Choroid plexus epithelial cell (primary cell): ENCODE measurements at regions not wholly inside any gene's neighbourhood (a gene's known extent, or its start where the extent isn't known, plus 50 kb on each side); places are given as distances from the start of the nearest gene placed in this dataset.

Experiments
- DNase-seq: peaks from one replicate; pipeline ENCODE4 v3.0.0-alpha.2; 2010; ENCODE audit warnings: low read depth
- H3K4me3 ChIP-seq: 2 replicates; pipeline ENCODE4 v1.5.1; 2011; ENCODE audit warnings: low read depth, mild to moderate bottlenecking, control low read depth, low read length, moderate library complexity
- TF ChIP-seq, protein P1 (sequence below): conservative IDR thresholded peaks from 2 replicates; pipeline ENCODE4 v1.5.1; 2011; ENCODE audit warnings: low read depth, mild to moderate bottlenecking, control low read depth, inconsistent platforms, low read length, moderate library complexity

DNA sequence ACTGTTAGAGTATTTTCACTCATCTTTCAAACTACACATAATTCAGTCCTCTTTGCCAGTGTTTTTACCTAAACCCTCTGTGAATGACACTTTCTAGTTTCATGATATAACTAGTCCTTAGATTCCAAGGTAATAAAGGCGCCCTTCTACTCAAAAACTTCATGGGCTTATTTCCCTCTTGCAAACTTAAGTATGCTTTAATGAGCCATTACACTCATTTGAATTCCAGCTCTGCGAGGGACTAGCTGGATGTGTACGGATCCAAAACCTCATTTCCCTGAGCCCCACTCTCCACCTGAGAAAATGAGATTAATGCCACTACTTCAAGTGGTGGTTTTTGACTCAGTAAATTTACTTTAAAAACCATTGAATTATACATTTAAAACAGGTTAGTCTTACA lies 141.1 kb downstream of the NDUFA12 start:
- TF ChIP-seq, protein P1, sequence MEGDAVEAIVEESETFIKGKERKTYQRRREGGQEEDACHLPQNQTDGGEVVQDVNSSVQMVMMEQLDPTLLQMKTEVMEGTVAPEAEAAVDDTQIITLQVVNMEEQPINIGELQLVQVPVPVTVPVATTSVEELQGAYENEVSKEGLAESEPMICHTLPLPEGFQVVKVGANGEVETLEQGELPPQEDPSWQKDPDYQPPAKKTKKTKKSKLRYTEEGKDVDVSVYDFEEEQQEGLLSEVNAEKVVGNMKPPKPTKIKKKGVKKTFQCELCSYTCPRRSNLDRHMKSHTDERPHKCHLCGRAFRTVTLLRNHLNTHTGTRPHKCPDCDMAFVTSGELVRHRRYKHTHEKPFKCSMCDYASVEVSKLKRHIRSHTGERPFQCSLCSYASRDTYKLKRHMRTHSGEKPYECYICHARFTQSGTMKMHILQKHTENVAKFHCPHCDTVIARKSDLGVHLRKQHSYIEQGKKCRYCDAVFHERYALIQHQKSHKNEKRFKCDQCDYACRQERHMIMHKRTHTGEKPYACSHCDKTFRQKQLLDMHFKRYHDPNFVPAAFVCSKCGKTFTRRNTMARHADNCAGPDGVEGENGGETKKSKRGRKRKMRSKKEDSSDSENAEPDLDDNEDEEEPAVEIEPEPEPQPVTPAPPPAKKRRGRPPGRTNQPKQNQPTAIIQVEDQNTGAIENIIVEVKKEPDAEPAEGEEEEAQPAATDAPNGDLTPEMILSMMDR = no peak
- no peak for DNase-seq
- no peak overlapping the region for H3K4me3 ChIP-seq

DNA sequence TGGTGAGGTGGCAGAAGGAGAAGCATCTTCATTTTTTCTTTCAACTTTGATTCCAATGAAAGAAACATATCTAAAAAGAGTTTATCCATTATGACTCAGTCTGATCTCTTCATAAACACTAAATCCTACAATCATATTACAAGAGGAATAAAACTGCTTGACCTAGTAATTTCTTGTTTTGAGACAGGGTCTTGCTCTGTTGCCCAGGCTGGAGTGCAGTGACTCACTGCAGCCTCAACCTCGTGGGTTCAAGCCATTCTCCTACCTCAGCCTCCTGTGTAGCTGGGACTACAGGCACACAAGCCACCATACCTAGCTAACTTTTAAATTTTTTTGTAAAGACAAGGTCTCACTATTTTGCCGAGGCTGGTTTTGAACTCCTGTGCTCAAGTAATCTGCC lies 147.2 kb downstream of the NDUFA12 start:
- no peak for DNase-seq
- no peak overlapping the region for H3K4me3 ChIP-seq
- TF ChIP-seq, protein P1 = no peak

DNA sequence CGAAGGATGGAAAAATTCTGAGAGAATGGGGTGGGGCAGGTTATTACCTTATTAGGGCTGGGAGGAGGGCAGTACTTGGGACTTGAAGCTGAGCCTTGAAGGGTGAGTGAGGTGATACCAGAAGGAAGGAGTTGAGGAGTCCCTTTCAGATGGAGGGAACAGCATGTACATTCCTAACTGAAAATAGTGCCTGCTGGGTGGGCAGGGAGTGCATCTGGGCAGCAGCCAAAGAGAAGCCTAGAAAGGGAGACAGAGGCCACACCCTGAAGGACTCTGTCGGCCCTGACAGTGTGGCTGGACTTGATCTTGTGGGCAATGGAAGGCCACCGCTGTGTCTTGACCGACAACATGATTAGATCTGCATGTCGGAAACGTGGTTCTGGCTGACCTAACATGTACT lies 147.6 kb downstream of the NDUFA12 start:
- DNase-seq = no peak
- H3K4me3 ChIP-seq = no peak overlapping the region
- TF ChIP-seq, protein P1 = no peak

DNA sequence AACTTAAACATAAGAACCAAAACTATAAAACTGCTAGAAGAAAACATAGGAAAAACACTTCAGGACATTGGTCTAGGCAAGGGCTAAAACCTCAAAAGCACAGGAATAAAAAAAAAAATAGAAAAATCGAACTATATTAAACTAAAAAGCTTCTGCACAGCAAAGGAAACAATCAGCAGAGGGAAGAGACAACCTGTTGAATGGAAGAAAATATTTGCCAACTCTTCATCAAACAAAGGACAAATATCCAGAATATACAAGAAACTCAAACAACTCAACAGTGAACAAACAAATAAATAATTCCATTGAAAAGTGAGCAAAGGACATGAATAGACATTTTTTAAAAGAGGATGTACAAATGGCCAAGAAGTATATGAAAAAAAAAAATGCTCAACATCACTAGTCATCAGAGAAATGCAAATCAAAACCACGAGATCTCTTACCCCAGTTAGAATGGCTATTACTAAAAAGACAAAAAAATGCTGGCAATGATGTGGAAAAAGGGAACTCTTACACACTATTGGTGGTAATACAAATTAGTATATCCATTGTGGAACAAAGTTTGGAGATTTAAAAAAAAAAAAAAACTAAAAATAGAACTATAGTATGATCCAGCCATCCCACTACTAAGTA lies 152.0 kb downstream of the NDUFA12 start:
- TF ChIP-seq, protein P1 = no peak
- no peak overlapping the region for H3K4me3 ChIP-seq
- DNase-seq = no peak

DNA sequence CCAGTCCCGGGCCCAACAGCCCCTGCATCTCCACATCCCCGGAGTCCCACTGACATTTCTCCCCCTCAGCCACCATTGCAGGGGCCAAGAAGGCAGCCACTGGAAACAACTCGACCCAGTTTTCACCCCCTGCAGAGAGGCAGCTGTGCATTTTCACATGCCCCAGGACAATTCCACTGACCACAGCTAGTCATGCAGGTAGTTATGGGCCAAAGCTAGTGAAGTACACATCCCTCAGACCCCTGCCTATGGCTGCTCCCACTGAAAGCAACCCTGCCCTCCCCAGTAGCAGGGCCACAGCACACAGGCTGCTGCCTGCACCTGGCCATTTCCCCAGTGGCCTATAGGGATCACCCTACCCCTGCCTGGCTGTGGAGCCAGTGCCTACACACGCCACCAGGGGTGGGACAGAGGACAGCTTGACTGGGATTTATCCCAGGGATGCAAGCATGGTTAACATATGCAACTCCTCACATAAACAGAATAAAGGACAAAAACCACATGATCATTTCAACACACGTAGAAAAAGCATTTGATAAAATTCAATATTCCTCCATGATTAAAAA lies 154.0 kb downstream of the NDUFA12 start:
- DNase-seq = no peak
- no peak overlapping the region for H3K4me3 ChIP-seq
- TF ChIP-seq, protein P1 = no peak

DNA sequence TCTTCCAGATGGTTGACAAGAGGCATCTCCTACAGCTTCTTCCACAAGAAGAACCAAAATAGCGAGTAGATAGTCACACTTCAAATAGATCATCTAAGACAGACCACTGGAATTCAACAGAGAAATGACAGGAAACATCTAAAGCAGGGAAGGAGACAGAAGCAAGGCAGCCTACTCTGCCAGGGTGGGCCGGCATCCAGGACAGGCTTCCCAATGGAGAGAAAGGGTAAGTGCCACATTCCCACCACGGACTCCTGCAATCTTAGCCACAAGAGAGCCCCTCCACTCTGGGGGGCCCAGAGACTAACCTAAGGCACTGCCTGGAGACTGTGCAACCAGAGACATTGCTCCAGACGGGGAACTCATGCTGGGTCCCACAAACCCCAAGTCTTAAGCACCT lies 154.5 kb downstream of the NDUFA12 start:
- TF ChIP-seq, protein P1 = no peak
- DNase-seq = no peak
- H3K4me3 ChIP-seq = no peak overlapping the region

DNA sequence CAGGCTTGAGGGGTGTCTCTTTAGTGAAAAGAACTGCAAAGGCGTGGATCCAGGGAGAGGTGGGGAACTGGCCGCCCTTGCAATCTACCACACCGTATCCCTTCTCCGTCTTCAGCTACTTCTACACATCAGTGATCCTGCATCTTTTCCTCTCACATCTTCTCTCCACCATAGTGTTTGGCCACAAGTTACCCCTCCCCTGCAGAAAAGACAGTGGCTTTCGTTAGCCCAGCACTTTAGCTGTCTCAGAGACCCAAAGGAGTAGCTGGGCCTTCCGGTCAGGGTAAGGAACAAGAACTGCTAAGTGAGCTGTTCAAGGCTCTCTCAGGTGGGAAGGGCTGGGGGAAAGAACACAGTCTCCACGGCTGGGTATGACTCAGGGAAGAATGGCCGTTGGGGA lies 158.4 kb downstream of the NDUFA12 start:
- TF ChIP-seq, protein P1 = no peak
- DNase-seq = no peak
- H3K4me3 ChIP-seq = no peak overlapping the region
